Liver (tissue), 8 donors: ENCODE measurements at regions not wholly inside any gene's neighbourhood (a gene's known extent, or its start where the extent isn't known, plus 50 kb on each side); places are given as distances from the start of the nearest gene placed in this dataset.

Source experiments
- DNase-seq: peaks from one replicate; pipeline ENCODE4 v3.0.0-alpha.2; 2017; ENCODE audit warnings: low spot score
- H3K27ac ChIP-seq, 2 donors: one replicate each; pipeline ENCODE4 v1.7.0; 2013; ENCODE audit warnings: inconsistent platforms in 2 of 2, low read length in 2 of 2, control low read depth in 1 of 2, low read depth in 1 of 2, mild to moderate bottlenecking in 1 of 2
- H3K27me3 ChIP-seq, 4 donors: one replicate each; pipeline versions ENCODE4 v1.6.1 to v1.7.0; 2013; ENCODE audit warnings: low read length in 3 of 4, inconsistent platforms in 1 of 4, mild to moderate bottlenecking in 1 of 4, moderate library complexity in 1 of 4; ENCODE audit not compliant: control insufficient read depth in 4 of 4, insufficient read depth in 4 of 4
- H3K36me3 ChIP-seq, 4 donors: one replicate each; pipeline versions ENCODE4 v1.6.1 to v1.7.0; 2013; ENCODE audit warnings: low read length in 3 of 4, mild to moderate bottlenecking in 3 of 4, low read depth in 1 of 4, moderate library complexity in 1 of 4; ENCODE audit not compliant: control insufficient read depth in 4 of 4, insufficient read depth in 3 of 4
- H3K4me1 ChIP-seq, 4 donors: one replicate each; pipeline versions ENCODE4 v1.6.1 to v1.7.0; 2013; ENCODE audit warnings: low read length in 3 of 4, mild to moderate bottlenecking in 3 of 4, moderate library complexity in 1 of 4; ENCODE audit not compliant: control insufficient read depth in 4 of 4, insufficient read depth in 4 of 4
- H3K4me3 ChIP-seq, 3 donors: one replicate each; pipeline versions ENCODE4 v1.6.1 to v1.7.0; 2013; ENCODE audit warnings: low read length in 3 of 3, control low read depth in 1 of 3, low read depth in 1 of 3, mild to moderate bottlenecking in 1 of 3
- H3K9ac ChIP-seq, 2 donors: one replicate each; pipeline ENCODE4 v1.7.0; 2013; ENCODE audit warnings: low read length in 2 of 2, mild to moderate bottlenecking in 2 of 2, moderate library complexity in 2 of 2, control low read depth in 1 of 2, low read depth in 1 of 2
- H3K9me3 ChIP-seq, 4 donors: one replicate each; pipeline versions ENCODE4 v1.6.1 to v1.7.0; 2013; ENCODE audit warnings: low read length in 3 of 4; ENCODE audit not compliant: control insufficient read depth in 4 of 4
- ATF3 ChIP-seq: IDR thresholded peaks from 2 replicates; pipeline ENCODE4 v1.6.1; 2016; ENCODE audit warnings: antibody characterized with exemption
- CTCF ChIP-seq: fragments of 150-350 bp; IDR thresholded peaks from 2 replicates; pipeline ENCODE4 v1.5.1; 2017; ENCODE audit warnings: improper control_type of control experiment, low read depth, low read length; ENCODE audit not compliant: missing input control
- EGR1 ChIP-seq, 2 donors: IDR thresholded peaks; 2 replicates each; pipeline ENCODE4 v1.6.1; 2016 to 2018; ENCODE audit warnings: antibody characterized with exemption in 2 of 2, low read depth in 2 of 2
- FOXA1 ChIP-seq: IDR thresholded peaks from 2 replicates; pipeline ENCODE4 v1.6.1; 2016; ENCODE audit warnings: antibody characterized with exemption
- GABPA ChIP-seq, 2 donors: IDR thresholded peaks in 1 of 2; conservative IDR thresholded peaks in 1 of 2; 2 replicates each; pipeline ENCODE4 v1.6.1; 2016; ENCODE audit warnings: antibody characterized with exemption in 2 of 2, mild to moderate bottlenecking in 1 of 2, moderate library complexity in 1 of 2
- HNF4A ChIP-seq, 2 donors: conservative IDR thresholded peaks; 2 replicates each; pipeline ENCODE4 v1.6.1; 2016; ENCODE audit warnings: antibody characterized with exemption in 2 of 2, mild to moderate bottlenecking in 2 of 2
- HNF4G ChIP-seq: IDR thresholded peaks from 2 replicates; pipeline ENCODE4 v1.6.1; 2016; ENCODE audit warnings: antibody characterized with exemption
- JUND ChIP-seq, 2 donors: IDR thresholded peaks; 2 replicates each; pipeline ENCODE4 v1.6.1; 2016; ENCODE audit warnings: antibody characterized with exemption in 2 of 2
- NR2F2 ChIP-seq: IDR thresholded peaks from 2 replicates; pipeline ENCODE4 v1.6.1; 2016; ENCODE audit warnings: antibody characterized with exemption
- RAD21 ChIP-seq, 2 donors: IDR thresholded peaks; 2 replicates each; pipeline ENCODE4 v1.6.1; 2016; ENCODE audit warnings: antibody characterized with exemption in 2 of 2, mild to moderate bottlenecking in 2 of 2
- REST ChIP-seq: IDR thresholded peaks from 2 replicates; pipeline ENCODE4 v1.6.1; 2016; ENCODE audit warnings: antibody characterized with exemption, mild to moderate bottlenecking
- RXRA ChIP-seq, 2 donors: IDR thresholded peaks; 2 replicates each; pipeline ENCODE4 v1.6.1; 2017 to 2018; ENCODE audit warnings: antibody characterized with exemption in 2 of 2, mild to moderate bottlenecking in 1 of 2
- SP1 ChIP-seq: IDR thresholded peaks from 2 replicates; pipeline ENCODE4 v1.6.1; 2018; ENCODE audit warnings: antibody characterized with exemption, mild to moderate bottlenecking
- TAF1 ChIP-seq: conservative IDR thresholded peaks from 2 replicates; pipeline ENCODE4 v1.6.1; 2016; ENCODE audit warnings: antibody characterized with exemption, mild to moderate bottlenecking
- YY1 ChIP-seq: IDR thresholded peaks from 2 replicates; pipeline ENCODE4 v1.6.1; 2016; ENCODE audit warnings: antibody characterized with exemption, mild to moderate bottlenecking
- ZBTB33 ChIP-seq: IDR thresholded peaks from 2 replicates; pipeline ENCODE4 v1.6.1; 2016; ENCODE audit warnings: antibody characterized with exemption
- WGBS: extraction: QIAGEN DNeasy Blood & Tissue Kit; methylation state at CpG from one replicate; pipeline ENCODE4 v1.1.7; 2013; 5-methylcytosine and 5-hydroxymethylcytosine counted together
- donor health status: healthy.
- donor health status: healthy.
- donor health status: healthy.
- donor health status: healthy.
- donor health status: healthy.

- no peak for TF ChIP-seq CTCF
- TF ChIP-seq GABPA (IDR thresholded peaks at IDR 0.05 in 1 of 2, conservative IDR thresholded peaks at IDR 0.05 in 1 of 2) = no peak
- no peak for TF ChIP-seq ATF3
- TF ChIP-seq NR2F2 = no peak
- no peak for TF ChIP-seq SP1
- no peak for TF ChIP-seq TAF1
- TF ChIP-seq HNF4G = no peak
- TF ChIP-seq EGR1 (IDR thresholded peaks at IDR 0.05; ENCODE audit: low read depth in 2 of 2) = no peak
These were observed 358.2 kb downstream of the DDX10 start (continued) for GRCh38 chr11:109023036-109023435.

- WGBS = 33% methylated on average over 1 of the region's 1 CpG
These were observed 362.1 kb downstream of the DDX10 start for GRCh38 chr11:109026891-109027489.

More at GRCh38 chr11:109026891-109027489, 362.1 kb downstream of the DDX10 start:
- Histone ChIP-seq H3K4me3 (no peak overlapping the region), H3K27ac (no peak overlapping the region), H3K9ac (no peak overlapping the region), H3K9me3 (no peaks in the 10 kb centered on the region), H3K36me3 (no peaks in the 10 kb centered on the region), H3K27me3 (no peaks in the 10 kb centered on the region), H3K4me1 (no peaks in the 10 kb centered on the region)
- DNase-seq = no peak
- TF ChIP-seq GABPA (IDR thresholded peaks at IDR 0.05 in 1 of 2, conservative IDR thresholded peaks at IDR 0.05 in 1 of 2) (no peak), YY1 (no peak), NR2F2 (no peak), FOXA1 (no peak), CTCF (no peak), TAF1 (no peak), HNF4A (conservative IDR thresholded peaks at IDR 0.05) (no peak), REST (no peak), ZBTB33 (no peak), EGR1 (IDR thresholded peaks at IDR 0.05; ENCODE audit: low read depth in 2 of 2) (no peak), RAD21 (IDR thresholded peaks at IDR 0.05) (no peak), ATF3 (no peak), JUND (IDR thresholded peaks at IDR 0.05) (no peak), HNF4G (no peak), SP1 (no peak), RXRA (IDR thresholded peaks at IDR 0.05) (no peak)
